Cardiac fibroblast (primary cell): ENCODE measurements at regions not wholly inside any gene's neighbourhood (a gene's known extent, or its start where the extent isn't known, plus 50 kb on each side); places are given as distances from the start of the nearest gene placed in this dataset.

Experiments used
- DNase-seq, 2 donors: peaks; one replicate each; pipeline versions ENCODE4 v3.0.0 to v3.0.0-alpha.2; 2010; ENCODE audit warnings: low read depth in 2 of 2
- H3K4me3 ChIP-seq, 2 donors: replicated peaks in 1 of 2; 1 replicate in 1 of 2; 2 replicates in 1 of 2; pipeline ENCODE4 v1.5.1; 2011; ENCODE audit warnings: low read depth in 2 of 2, low read length in 2 of 2, mild to moderate bottlenecking in 2 of 2, moderate library complexity in 1 of 2
- TF ChIP-seq, protein P1 (sequence below): IDR thresholded peaks from one replicate; pipeline ENCODE4 v1.5.1; 2011; ENCODE audit warnings: low read depth, mild to moderate bottlenecking, low read length, inconsistent platforms

DNA sequence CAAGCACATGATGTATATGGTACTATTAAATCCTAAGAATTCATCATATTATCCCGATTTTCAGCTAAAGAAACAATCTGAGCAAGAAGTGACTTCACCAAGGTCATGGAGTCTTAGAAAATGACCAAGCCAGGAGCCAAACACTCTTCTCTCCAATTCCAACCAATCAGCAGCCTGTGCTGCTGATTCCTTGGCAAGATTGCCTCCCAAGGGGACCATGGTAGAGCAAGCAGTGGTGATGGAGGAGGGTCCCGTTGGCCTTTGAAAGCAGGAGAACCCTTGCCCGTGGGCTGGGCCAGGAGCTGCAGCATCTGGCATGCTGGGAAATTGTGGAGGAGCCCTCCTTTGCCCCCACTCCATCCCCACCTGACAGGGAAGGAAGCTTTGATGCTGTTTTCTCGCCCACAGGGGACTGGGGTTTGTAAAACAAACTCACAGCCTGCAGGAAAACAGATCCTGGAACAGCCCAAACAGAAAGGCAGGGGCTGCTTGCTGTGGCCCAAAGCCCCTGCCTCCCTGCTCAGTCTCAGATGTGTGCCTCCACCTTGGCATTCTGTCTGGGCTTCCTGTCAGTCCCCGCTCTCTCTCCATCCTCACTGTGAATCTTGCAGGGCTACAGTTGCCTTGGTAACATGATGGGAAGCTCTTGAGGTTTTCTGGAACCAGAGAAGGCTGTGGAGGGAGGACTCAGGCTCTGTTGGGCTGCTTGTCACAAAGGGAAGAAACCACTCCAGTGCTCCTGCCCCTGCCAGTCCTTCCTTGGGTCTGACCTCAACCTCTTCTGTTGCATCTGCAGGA lies 70.8 kb upstream of the HSPA9 start:
- DNase-seq, result no peak
- no peak overlapping the region for H3K4me3 ChIP-seq
- TF ChIP-seq, protein P1, sequence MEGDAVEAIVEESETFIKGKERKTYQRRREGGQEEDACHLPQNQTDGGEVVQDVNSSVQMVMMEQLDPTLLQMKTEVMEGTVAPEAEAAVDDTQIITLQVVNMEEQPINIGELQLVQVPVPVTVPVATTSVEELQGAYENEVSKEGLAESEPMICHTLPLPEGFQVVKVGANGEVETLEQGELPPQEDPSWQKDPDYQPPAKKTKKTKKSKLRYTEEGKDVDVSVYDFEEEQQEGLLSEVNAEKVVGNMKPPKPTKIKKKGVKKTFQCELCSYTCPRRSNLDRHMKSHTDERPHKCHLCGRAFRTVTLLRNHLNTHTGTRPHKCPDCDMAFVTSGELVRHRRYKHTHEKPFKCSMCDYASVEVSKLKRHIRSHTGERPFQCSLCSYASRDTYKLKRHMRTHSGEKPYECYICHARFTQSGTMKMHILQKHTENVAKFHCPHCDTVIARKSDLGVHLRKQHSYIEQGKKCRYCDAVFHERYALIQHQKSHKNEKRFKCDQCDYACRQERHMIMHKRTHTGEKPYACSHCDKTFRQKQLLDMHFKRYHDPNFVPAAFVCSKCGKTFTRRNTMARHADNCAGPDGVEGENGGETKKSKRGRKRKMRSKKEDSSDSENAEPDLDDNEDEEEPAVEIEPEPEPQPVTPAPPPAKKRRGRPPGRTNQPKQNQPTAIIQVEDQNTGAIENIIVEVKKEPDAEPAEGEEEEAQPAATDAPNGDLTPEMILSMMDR, result no peak

DNA sequence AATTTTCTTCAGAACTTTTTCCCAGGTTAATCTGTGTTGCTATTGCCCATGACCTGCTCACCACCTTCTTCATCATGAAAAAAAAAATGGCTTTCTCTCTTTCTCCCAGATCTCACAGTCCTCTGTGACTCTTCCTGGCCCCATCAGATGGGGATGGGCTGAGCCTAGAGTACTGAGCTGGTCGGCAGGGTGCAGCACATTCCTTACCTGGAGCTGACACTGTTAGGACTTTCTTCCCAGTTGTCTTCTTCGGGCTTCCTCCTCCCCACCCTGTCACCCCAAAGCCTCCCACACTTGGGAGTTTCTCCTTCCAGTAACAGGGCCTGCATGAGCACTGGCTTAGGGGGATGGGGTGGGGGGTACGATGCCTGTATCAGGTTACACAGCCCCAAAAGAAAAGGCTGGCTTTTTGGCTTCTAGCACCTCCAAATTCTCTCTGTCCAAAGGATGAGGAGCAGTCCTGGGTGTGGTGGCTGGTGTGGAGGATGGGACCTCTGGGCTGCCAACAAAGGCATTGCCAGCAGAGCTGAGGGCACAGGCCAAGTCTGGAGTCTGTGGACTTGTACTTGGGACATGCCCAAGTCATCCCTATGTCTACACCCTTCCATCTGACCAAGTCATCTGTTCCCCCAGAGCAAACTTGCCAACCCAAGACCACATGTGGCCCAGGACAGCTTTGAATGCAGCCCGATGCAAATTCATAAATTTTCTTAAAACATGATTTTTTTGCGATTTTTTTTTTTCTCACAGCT lies 68.0 kb upstream of the HSPA9 start:
- DNase-seq, result no peak
- no peak overlapping the region for H3K4me3 ChIP-seq
- TF ChIP-seq, protein P1, result no peak

DNA sequence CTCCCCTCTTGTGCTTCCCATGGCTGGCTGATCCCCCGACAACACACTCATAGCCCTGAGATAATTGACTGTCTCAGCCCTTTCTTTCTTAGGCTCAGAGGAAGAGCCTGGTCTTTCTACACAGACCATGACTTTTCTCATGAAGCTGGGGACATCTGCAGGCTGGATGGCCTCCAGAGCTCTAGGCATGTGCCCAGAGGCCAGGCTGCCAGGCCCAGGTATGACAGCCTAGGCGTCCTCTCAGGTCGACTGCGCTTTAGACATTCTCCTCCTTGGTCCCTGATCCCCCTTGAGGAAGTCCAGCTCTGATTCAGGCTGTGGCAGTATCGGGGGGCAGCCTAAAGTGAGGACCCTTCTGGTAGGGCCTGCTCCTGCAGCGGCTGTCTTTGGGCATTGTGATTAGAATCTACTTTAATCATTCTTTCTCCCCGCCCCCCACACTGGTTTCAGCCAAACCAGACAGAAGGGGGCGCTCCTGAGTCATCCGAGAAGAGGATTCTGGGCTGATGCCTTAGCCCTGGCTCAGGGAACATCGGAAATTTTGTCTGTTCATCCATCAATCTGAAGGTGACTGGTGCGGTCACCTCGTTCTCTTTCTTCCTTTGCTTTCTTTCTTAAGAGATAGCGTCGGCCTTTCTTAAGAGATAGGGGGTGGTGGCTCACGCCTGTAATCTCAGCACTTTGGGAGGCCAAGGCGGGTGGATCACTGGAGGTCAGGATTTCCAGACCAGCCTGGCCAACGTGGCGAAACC lies 66.5 kb upstream of the HSPA9 start:
- DNase-seq, result peak; percentile 70 to 81
- TF ChIP-seq, protein P1, result peak; percentile 88
- no peak overlapping the region for H3K4me3 ChIP-seq

DNA sequence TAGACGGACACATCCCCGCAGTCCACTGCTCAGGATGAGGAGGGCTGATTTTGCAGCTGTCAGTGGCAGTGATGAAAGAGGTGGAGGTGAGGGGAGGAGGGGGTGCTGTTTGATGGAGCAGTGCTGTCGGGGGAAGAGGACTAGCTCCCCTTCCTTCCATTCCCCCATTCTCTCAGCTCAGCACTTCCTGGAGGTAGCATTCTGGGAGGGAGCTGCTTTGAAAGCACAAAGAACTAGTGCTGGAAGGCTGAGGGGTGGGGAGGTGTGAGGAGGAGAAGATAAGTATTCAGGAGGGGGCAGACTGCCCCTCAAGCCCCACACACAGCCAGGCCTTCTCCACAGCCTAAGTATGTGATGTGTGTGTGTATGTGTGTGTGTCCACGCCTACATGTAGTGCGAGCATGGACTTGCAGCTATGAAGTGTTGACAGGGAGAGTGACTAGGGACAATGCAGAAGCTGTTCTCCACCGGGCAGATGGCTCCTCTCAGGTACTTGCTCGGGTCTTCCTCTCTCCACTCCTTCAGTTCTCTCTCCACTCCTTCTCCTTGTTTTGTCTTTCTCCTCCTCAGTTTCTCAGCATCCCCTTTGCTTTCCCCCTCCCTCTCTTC lies 65.5 kb upstream of the HSPA9 start:
- no peak for DNase-seq
- TF ChIP-seq, protein P1, result no peak
- H3K4me3 ChIP-seq, result no peak overlapping the region

DNA sequence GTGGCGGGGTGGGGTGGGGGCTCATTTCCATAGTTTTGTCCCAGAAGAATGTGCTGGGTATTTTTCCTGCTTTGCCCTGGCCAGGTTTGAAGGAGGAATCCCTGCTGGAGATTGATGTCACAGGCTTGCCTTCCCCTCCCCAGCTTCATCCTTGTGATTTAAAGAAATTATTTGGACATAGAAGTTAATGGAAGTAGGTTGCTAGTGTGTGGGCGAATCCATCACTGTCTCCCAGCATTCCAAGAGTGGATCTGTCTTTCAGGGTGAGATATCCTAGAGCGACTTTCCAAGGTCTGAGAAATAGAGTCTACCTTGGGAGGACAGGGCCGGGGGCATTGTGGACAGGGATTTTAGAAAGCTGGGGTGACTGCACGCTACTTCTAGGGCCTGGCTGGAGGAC lies 64.9 kb upstream of the HSPA9 start:
- no peak for DNase-seq
- no peak overlapping the region for H3K4me3 ChIP-seq
- TF ChIP-seq, protein P1, result no peak

DNA sequence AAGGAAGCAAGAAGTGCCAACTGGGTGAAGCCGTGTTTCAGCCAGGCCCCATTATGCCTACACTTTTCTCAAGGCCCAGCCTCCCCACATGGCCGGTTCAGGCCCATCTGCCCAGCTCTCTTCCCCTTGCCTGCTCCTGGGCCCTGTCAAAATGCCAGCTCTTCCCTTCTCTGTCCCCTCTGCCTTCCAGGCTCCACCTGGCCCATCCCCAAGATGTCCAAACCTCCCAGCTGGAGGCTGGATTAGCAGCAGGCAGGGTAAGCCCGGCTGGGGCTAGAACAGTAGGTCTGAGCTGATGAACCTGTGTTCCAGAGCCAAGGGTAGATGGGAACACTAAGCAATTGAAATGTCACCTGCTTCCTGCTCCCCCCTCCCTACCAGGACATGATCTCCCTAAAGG lies 64.1 kb upstream of the HSPA9 start:
- DNase-seq, result no peak
- no peak overlapping the region for H3K4me3 ChIP-seq
- TF ChIP-seq, protein P1, result no peak
